HG02623 (cell line): ENCODE measurements at regions not wholly inside any gene's neighbourhood (a gene's known extent, or its start where the extent isn't known, plus 50 kb on each side); places are given as distances from the start of the nearest gene placed in this dataset.

Source experiments
- ATAC-seq: cut with Tn5 transposase; IDR thresholded peaks from one replicate; pipeline ENCODE4 v1.9.1; 2021; ENCODE audit warnings: moderate library complexity; ENCODE audit not compliant: unreplicated experiment

- ATAC-seq = no peak
Observed at GRCh38 chr1:214823311-214824117, 220.5 kb downstream of the CENPF start.

GRCh38 chr1:214824763-214825162, 221.8 kb downstream of the CENPF start:
- no peak for ATAC-seq

GRCh38 chr1:214826619-214827018, 223.6 kb downstream of the CENPF start:
- ATAC-seq = no peak

GRCh38 chr1:214827883-214828282, 224.9 kb downstream of the CENPF start:
- no peak for ATAC-seq

GRCh38 chr1:214830941-214831340, 227.9 kb downstream of the CENPF start:
- no peak for ATAC-seq

- no peak for ATAC-seq
Observed at GRCh38 chr1:214831956-214832355, 229.0 kb downstream of the CENPF start.

- no peak for ATAC-seq
Observed at GRCh38 chr1:214833178-214833756, 230.3 kb downstream of the CENPF start.

GRCh38 chr1:214837376-214837775, 234.4 kb downstream of the CENPF start:
- no peak for ATAC-seq

- no peak for ATAC-seq
Observed at GRCh38 chr1:214838351-214838750, 235.4 kb downstream of the CENPF start.

- no peak for ATAC-seq
Observed at GRCh38 chr1:214840356-214840755, 237.4 kb downstream of the CENPF start.

GRCh38 chr1:214842856-214843255, 239.7 kb upstream of the KCNK2 start:
- no peak for ATAC-seq

GRCh38 chr1:214843281-214843680, 239.3 kb upstream of the KCNK2 start:
- ATAC-seq = no peak

- no peak for ATAC-seq
Observed at GRCh38 chr1:214844319-214844718, 238.2 kb upstream of the KCNK2 start.

- ATAC-seq = no peak
Observed at GRCh38 chr1:214846276-214846675, 236.3 kb upstream of the KCNK2 start.

- ATAC-seq = no peak
Observed at GRCh38 chr1:214847071-214847810, 235.3 kb upstream of the KCNK2 start.

- no peak for ATAC-seq
Observed at GRCh38 chr1:214848101-214848500, 234.4 kb upstream of the KCNK2 start.

GRCh38 chr1:214850432-214851050, 232.0 kb upstream of the KCNK2 start:
- no peak for ATAC-seq

- no peak for ATAC-seq
Observed at GRCh38 chr1:214853340-214853739, 229.2 kb upstream of the KCNK2 start.

GRCh38 chr1:214854126-214854875, 228.2 kb upstream of the KCNK2 start:
- no peak for ATAC-seq

- no peak for ATAC-seq
Observed at GRCh38 chr1:214856843-214857242, 225.7 kb upstream of the KCNK2 start.

- no peak for ATAC-seq
Observed at GRCh38 chr1:214857716-214858115, 224.8 kb upstream of the KCNK2 start.
